HG02981 (cell line): ENCODE measurements at regions not wholly inside any gene's neighbourhood (a gene's known extent, or its start where the extent isn't known, plus 50 kb on each side); places are given as distances from the start of the nearest gene placed in this dataset.

ENCODE experiments used
- ATAC-seq: cut with Tn5 transposase; IDR thresholded peaks from one replicate; pipeline ENCODE4 v1.9.1; 2021; ENCODE audit warnings: mild to moderate bottlenecking, moderate library complexity; ENCODE audit not compliant: unreplicated experiment

DNA sequence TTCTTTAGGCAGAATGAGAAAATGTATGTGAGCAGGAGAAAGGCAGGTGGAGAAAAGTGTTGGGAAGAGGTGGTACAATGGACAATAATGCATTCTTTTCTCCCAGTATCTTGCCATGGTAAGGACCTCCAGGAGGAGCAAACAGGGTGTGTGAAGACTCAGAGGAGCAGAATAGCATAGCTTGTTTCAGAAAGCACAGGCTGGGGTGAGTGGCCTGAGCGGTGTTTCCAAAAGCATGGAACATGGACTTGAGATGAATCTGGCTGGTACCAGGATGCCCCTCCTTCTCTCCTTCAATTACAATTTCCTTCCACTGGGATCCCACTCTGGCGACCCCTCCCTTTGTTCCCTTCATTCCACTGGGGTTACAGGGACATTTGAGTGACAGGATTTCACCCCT lies 123.4 kb upstream of the TNR start:
- ATAC-seq = no peak

DNA sequence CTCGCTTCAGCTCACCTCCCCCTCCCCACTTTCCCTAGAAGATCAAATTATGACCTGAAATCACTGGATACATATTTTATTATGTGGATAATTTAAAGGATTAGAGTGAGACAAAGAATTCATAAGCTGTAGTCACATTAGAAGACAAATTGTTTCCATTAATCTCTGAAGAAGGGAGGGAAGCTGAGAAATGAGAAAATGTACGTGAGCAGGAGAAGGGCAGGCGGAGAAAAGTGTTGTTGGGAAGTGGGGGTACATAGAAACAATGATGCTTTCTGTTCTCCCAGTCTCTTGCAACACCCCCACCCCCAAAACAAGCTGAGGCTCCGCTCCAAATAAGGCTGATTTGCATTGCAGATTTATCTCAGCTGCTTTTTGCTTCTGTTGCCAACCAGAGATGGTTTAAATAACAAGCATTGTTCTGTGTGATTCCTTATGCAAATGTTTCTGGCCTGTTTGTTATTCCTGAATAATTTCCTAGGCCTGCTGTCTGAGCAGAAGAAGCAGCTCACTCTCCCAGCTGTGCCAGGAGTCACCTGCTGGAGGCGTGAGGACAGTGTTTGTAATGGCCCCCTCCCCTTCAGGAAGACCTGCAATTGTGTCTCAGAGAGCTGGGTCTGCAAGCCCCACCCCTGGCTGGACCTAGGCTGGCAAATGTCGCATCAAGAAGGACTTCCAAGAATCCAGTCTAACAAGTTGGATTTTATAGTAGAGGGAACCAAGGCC lies 121.8 kb upstream of the TNR start:
- ATAC-seq = no peak

DNA sequence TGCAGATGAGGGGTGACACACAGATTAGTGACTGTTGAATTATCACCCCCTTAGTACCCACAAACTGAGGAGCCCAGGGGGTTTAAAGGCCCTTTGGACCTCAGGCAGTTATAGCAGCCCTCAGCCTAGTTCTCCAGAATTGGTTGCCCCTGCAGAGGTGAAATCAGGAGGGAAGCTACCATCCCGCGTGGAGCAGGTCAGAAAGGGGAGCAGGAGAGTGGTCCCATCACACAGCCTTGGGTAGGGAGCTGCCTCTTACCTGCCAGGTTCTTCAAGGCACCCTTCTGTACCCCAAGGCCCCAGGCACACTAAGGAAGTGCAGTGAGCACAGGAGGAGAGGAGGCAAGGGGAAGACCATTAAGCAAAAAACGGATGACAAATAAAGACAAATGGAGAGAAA lies 121.2 kb upstream of the TNR start:
- no peak for ATAC-seq

DNA sequence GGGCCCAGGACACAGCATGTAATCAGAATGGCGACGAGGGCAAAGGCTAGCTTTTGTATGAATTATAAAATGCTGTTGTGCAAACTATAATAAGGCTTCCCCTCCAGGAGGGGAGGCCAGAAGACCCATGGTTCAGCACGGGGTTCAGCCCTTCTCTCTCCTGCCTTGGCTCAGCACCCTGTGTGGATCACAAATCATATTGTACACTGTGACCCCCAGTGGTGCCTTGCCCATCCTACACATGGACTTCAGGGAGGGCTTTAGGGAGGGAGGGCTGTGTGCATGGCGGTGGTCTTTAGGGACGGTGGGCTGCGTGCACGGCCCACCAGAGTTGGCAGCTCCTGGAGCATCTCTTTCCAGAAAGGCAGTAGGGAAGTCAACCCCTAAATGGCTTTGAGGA lies 120.8 kb upstream of the TNR start:
- no peak for ATAC-seq

DNA sequence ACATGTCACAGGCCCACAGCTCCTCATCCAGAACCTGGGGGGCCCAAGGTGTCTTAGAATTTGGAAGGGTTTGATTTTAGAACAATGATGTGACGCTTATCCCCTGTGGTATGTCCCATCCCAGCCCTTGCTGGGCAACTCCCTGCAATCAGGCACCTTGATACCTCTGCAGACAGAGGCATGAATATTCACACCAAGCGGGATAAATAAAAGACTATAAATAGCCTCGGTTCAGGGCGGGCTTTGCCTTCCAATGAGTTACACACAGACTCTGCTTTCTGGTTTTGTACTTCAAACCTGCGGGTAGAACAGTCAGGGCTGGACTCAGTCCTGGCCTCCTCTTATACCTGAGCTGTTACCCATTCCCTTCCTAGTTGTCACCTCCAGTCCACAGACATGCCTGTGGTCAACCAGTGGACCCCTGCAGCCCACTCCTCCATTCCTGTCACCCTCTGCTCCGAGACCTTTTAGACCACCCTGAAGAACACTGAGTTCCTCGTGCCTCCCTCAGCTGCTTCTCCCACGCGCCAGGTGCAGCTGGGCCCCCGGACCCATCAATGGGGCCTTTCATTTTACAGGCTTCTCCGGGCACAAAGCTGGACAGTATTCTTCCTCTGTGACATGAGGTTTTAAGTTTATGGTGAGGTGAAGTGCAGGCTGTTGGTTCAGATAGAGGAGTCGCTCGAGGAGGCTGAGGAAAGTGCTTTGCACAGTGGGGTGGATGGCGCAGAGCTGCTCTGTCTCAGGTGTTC lies 120.1 kb upstream of the TNR start:
- no peak for ATAC-seq

DNA sequence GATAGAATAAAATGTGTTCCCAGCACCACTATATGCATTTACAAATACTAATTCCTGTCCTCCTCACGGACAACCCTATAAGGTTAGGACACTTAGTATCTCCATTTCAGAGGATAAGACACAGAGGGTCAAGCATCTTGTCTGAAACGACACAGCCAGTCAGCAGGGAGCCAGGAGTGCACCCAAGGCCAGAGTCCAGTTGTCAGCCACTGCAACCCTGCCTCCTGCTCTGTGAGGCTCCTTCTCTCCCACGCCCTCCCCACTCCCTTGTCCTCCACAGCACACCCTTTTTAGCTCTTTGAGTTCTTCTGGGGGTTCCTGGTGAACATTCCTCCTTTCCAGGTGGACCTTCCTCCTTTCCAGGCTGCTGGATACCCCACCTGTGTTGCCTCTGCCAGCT lies 119.0 kb upstream of the TNR start:
- ATAC-seq = no peak

DNA sequence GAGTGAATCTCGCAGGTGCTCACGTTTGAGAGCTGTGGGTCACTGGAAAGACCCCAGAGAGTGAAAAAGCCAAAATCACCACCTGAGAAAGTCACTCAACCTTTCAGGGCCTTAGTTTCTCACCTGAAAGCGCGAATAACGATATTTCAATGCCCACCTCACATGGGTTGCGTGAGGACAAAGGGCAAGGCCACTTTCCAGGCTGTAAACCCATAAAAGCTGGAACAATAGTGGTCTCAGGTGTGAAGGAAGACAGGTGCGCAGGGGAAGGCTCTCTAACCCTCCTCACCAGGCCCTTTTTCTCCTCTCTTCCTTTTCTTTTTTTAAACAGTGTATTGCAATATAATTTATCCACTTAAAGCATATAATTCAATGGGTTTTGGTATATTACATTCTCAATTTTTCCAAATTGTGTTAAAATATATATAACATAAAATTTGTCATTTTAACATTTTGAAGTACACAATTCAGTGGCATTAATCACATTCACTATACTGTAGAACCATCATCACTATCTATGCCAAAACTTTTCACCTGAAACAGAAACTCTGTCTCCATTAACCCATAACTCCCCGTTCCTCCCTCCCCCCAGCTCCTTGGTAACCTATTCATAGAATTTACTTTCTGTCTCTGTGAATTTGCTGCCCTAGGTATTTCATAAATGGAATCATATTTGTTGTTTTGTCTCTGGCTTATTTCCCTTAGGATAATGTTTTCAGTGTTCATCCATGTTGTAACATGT lies 118.4 kb upstream of the TNR start:
- no peak for ATAC-seq

DNA sequence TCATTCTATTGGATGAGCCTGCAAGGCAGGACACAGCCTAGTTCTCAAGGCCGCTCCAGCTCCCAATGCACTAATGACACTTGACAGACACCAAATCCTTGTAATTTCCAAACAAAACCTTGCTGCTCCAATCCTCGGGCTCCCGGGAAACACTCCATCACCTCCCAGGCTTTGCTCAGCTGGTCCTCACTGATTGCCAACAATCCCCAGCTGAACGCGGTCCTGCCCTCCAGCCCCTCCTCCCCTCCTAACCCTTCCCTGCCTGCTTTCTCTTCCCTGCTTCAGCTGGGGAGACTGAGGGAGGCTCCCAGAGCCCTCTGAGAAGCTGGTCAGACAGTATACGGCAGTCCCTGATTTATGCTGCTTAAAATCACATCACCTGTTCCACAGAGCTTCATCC lies 114.4 kb upstream of the TNR start:
- ATAC-seq = no peak

DNA sequence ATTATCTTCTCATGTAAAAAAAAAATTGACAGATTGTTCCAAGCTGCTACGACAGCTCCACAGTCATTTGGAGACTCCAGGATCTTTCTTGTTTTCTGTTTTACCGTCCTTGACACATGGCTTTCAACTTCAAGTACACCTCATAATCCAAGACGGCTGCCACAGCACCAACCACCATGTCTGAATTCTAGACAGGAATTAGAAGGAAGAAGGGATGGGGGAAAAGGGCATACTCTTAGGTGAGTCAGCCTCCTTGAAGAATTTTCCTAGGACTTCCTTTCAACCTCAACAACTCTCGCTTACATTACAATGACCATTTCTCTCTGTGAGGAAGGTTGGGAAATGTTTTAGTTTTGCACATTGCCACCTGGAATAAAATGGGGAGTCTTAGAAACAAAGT lies 110.3 kb upstream of the TNR start:
- no peak for ATAC-seq

DNA sequence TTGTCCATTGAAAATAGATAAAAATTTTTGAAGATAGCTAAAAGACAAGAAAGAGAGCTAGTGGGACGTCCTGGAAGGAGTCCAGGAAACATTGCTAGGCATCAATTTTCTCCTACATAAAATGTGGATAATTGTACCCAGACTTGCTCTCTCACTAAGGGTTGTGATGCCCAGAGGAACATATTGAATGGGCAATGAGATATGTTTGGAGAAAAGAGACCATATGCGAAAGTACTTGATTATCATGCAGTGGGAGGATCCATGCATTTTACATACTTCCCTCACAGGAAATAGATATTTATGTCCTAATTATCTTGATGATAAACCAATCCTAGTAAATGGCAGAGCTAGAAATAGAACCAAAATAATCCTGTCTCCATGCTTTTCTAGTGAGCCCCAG lies 108.4 kb upstream of the TNR start:
- ATAC-seq = no peak

DNA sequence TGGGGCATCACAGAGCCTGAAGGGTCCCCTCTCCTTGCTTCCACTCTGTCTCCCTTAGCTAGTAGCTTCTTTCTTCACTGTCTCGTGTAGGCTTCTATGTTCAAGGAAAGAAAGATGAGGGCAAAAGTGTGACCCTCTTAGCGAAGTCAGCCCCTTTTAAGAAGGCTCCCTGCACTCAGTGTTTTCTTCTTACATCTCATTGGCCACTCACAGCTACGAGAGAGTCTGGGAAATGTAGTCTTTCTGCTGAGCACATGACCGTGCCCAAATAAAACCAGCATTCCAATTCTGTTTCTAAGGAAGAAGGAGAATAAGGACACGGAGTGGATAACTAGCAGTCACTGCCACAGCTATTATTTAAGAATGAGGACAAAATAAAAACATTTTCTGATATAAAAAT lies 104.9 kb upstream of the TNR start:
- ATAC-seq = no peak

DNA sequence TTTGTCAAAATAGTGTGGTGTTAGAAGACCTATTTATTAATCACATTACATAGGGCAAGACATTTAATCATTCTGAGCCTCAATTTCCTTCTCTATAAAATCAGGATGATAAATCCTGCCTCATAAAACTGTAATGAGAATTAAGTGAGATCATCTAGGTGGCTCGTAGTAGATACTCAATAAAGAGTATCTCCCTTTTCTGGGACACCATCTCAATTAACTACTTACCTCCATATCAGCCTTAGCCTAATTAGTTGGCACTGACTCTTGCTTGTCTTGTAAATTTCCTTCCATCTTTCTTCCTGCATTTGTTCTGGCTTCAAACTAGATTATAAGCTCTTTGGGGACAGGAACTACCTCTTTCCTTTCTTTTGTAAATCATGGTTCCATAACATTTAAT lies 102.6 kb upstream of the TNR start:
- ATAC-seq = no peak

DNA sequence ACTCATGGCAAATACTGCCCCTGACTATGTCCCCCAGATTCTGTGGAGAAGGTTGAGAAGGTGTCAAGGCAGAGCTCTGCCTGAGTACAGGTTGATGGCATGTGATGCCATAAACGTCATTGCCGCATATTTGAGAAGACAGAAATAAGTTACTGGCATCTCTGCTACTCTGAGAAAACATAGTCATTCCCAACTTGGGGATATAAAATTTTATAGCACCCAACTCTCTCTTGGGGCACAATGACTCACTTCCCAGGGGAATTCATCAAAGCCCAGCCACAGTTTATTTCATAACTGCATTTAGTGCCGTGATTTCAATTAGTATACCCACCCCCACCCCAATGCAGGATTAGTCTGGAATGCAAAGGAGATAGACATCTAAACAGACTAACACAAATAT lies 101.9 kb upstream of the TNR start:
- no peak for ATAC-seq

DNA sequence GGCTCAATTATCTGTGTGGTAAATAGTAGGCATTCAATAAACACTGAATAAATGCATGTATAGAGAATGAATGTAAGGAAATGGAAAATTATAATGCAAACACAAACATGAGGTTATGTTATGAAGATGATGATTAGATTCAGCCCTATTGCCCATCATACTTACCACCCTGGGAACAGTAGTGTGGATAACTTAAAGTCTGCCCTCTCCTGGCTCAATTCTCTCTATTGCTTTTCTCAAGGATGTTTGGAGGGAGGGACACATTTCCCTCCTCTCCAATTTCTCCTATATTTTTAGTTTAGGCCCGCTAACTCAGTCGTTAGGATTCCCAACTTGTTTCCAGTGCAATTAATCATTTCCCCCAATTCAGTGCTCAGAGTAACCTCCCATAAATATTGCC lies 101.5 kb upstream of the TNR start:
- no peak for ATAC-seq

DNA sequence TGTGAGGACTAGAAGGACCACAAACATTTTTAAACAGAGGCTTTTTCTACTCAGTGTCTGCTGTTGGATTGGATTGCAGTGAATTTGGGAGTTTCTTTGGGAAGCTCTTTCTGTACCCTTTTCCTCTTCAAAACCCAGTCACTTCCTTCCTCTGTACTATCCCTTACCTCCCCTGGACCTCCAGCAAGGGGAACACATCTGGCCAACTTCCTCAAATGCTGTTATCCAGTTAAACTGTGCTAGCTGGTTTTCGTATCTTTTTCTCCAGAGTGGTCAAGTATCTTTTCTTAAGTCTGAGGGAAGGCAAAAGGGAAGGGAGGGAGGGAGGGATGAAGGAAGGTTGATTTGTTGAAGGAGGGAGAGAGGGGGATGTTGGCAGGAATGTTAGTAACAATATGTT lies 99.2 kb upstream of the TNR start:
- no peak for ATAC-seq

DNA sequence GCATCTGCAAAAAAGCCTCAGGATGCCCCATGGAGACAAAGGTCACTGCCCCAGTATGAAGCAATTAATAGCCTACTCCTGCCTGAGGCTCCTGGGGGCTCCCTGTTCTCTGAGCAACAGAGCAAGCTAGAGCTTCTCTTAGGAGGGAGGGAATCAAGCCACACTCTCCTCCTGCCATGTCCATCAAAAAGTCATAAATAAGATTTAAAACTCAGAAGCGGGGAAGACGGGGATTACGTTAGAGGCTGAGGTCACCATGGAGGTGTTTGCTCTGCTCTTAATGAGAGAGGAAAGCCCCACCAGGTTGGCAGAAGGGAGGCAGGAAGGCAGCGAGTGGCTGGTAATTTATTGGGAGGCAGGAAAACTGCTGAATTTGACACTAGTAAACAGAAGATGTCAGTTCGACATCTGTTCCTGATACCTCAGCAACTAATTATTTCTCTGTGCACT lies 98.4 kb upstream of the TNR start:
- no peak for ATAC-seq

DNA sequence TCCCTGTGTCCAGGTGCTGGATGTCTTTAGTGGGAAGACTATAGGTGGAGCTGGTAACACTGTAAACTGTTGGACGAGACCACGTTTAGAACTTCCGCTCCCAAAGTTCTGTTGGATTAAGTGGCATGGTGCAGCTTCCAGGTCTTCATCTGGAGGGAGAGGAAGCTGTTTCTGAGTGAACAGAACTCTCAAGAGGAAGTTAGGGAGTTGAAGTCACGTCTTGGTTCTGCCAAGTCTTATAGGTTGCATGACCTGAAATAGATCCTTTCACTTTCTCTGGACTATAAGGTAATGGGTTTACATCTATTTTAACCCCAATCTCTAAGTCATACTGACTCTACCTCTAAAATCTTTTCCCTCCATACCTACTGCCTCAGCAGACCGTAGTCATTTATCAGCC lies 97.4 kb upstream of the TNR start:
- no peak for ATAC-seq

DNA sequence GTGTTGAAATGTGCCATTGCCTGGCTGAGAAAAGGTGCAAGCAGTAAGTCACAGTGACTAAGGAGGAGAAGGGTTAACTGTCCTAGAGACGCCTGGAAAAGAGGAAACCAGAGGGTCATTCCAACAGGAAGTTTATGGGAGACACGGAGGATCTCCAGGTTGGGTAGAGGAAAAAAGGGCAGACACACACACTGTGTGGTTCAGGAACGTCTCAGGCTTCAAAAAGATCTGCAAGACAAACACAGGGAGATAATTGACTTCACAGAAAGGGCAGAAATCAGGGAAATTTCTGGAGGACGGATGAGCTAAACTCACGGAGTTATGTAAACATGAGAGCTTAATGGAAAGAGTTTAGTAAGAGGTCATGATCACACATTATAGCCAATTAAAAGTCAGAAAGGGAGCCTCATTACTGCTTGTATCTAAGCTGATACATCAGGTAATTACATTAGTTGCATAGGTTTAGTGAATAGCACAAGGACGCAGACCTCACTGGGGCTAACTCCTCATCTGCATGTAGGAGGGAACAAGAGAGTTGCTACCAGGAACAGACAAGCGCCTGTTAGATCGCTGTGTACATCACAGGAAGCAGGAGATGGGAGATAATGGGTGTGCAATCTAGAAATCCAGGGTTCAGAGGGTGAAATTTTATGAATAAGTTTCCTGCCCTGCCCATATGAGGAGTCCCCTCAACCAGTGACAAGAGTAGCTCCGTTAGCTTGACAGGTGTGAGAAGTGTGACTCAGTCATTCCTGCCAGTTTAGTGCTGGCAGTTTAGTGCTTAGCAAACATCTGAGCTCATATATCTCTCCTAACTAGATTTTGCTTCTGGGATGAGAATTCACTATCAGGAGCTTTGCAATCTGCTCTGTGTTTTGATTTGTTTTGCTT lies 96.6 kb upstream of the TNR start:
- ATAC-seq = no peak

DNA sequence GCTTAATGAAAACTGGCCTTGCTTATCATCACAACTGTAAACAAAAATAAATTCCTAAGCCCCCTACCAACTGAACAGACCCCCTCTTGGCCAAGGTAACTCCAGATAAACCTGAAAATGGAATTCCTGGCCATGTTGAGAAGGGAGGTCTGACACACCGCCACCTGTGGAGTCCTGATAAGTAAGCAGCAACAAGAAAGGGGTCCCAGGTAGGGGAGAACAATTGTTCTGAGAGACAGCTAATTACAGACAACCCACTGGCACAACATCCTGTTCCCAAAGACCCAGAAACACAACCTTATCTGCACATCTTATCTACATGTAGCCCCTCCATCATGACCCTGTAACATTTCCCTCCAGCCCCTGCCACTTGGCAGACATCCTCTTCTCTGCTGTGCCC lies 91.2 kb upstream of the TNR start:
- no peak for ATAC-seq

DNA sequence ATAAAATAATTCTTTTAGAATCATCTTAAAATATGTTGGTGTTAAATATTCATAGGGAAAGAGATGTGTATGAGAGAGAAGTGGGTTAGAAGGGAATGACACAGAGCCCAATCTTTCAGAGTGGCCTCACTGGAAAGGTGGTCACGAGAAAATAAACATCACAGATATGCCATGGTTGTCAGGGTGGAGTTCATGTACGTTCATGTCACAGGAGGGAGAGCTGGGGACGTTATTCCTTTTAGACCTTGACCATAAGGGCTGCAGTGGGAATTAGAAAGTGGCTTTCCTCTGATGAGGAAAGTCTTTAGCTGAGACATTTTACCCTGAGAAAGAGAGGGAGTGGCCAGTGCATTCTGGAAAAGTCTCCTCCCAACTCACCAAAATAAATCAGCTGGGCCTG lies 90.6 kb upstream of the TNR start:
- ATAC-seq = no peak

DNA sequence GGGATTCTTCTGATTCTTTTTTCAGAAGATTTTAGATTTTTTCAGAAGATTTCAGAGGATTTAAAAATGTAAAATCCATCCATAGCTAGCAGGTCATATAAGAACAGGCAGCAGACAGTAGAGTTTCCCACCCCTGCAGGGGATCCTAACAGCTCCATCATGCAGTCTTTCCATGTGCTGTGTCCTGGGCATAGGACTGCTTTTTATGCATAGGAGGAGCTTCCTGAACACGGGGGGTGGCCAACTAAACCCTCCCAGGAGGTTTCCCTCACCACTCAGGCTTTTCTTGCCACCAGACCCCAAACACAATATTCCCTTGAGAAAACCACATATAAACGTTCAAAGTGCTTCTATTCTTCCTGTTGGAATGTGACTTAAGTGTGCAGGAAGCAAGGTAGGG lies 90.1 kb upstream of the TNR start:
- ATAC-seq = no peak
